GM12875 (cell line): ENCODE measurements at regions not wholly inside any gene's neighbourhood (a gene's known extent, or its start where the extent isn't known, plus 50 kb on each side); places are given as distances from the start of the nearest gene placed in this dataset.

Source experiments
- H3K4me3 ChIP-seq: one replicate; pipeline ENCODE4 v1.5.1; 2011; ENCODE audit warnings: low read depth, low read length, control low read depth
- CTCF ChIP-seq: IDR thresholded peaks from 2 replicates; pipeline ENCODE4 v1.5.1; 2011; ENCODE audit warnings: low read depth, mild to moderate bottlenecking, control low read depth, inconsistent platforms, low read length, moderate library complexity, borderline replicate concordance; ENCODE audit not compliant: insufficient read depth

DNA sequence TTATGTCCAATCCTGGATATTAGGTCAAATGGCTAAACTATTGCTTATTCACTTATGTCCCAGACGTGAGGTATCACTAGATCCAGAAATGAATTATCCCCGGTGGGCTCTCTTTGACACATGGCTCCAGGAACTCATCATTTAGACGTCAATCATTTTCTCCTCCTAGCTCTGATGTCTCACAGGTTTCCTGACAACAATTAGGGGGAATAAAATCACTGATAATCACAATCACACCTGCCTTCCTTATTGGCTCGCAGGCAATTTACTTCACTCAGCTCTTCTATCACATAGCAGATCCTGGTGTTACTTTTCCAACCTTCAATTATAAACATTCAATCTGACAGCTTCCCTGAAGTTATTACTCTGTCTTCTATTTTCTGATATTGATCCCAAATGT is 634.0 kb upstream of the TENM4 start:
- no peak for TF ChIP-seq CTCF
- no peak overlapping the region for H3K4me3 ChIP-seq

DNA sequence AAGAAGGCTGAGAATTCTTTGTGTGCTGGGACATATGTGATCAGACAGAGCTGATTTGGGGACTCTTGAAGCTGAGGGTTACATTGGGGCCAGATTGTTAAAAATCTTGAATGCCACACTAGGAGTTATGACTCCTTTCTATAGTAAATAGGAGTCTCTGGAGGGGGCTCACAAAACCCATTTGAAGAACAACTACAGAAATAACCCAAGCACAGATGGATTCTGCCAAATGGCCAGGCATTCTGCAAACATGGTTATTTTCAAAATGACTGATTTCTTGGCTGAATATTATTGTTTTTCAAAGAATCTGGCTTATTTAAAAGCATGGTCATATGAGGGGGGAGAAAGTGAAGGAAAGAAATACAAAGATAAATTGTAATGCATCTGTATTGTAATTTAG is 625.5 kb upstream of the TENM4 start:
- no peak overlapping the region for H3K4me3 ChIP-seq
- no peak for TF ChIP-seq CTCF

- no peak overlapping the region for H3K4me3 ChIP-seq
- TF ChIP-seq CTCF, result no peak
These were observed 624.3 kb upstream of the TENM4 start for GRCh38 chr11:80065086-80065485.

DNA sequence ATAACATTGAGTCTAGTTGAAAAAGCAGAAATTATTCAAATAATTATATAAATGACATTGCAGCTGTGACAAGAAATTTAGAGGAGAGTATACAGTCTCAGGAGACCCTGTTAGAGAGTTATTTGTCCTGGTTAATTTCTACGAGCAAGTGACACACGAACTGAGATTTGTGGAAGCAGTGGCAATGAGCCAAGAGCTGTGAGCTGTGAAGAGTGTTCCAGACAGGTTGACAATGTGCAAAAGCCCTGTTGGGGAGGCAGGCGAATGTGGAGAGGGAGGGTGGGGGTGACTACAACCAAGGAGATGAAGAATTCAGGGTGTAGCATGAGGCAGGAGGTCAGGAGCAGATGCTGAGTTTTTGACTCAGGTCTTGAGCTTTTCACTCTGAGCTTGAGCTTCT is 620.2 kb upstream of the TENM4 start:
- no peak for TF ChIP-seq CTCF
- no peak overlapping the region for H3K4me3 ChIP-seq

DNA sequence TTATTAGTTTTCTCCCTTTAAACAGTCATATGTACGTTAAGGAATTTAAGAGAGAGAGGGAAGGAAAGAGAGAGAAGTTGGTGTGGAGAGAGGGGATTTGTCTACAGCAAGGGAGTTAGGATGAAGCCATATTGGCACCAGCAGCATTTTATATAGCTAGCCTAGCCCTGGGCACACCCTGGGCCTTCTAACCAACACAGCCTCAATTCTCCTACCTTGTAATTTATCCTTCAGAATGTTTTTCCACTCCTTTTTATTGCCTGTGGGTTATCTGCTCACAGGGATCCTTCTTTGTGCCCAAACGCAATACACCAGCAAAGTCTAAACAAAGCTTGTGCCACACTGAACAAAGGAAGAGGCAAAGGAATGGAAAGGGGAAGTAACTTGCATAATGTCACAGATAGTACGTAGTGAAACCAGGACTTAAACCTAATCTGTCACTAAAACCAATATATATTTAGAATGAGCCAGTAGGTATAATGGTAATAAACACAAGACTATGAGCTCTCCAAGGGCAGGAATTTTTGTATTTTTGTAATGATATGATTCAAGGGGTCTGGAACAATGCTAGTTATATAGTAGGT is 613.8 kb upstream of the TENM4 start:
- H3K4me3 ChIP-seq, result no peak overlapping the region
- no peak for TF ChIP-seq CTCF

DNA sequence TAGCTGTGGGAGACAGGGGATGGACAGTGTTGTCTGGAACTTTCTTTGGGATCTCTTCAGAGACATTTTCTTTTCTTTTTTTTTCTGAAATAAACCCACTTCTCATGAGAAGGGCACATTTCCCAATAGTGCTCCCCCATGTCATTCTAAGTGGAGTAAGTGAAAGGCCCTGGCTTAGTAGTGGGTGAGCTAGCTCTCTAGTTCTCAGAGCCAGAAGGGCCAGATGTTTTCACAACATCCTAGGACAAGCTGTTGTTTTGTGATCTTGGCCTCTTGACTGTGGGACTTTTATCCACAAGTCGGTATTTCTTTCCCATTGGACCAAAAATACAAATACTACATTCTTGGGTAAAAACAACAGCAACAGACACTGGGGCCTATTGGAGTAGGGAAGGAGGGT is 607.7 kb upstream of the TENM4 start:
- no peak overlapping the region for H3K4me3 ChIP-seq
- no peak for TF ChIP-seq CTCF

DNA sequence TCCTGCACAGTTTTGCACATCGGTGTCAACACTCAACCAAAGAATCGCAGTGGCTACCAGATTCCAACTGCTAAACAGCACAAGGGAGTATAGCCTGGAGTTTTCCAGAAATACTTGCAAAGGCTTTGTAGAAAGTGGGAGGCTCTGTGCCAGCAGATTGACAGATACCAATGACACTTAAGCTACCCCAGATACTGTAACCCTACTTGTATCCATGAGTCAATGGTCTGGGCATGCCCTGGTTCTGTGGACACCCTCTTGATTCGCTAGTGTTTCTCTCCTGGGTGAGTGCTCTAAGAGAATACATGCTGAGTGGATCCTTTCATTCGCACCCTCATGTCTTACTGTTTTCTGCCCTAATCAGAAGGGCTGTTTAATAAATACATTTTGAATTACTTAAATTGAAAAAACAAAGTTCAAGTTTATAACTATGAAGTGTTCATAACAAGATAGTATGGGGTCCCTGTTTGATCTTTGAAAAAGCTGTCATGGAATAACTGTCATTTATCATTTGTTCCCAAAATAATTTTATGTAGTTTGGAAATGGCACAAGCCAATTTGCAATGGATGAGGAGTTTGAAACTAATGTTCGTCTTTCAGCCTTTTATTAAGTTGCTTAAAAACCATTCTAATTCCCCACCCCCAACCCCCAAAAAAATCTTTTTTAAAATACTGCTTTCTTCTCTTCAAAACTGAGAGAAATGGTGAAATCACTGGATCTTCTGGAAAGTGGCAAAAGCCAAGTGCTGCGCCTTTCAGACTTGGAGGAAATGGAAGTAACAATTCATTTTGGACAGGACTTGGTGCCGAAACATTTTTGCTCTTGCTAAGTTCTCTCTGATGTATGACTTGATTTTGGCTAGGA is 600.5 kb upstream of the TENM4 start:
- no peak overlapping the region for H3K4me3 ChIP-seq
- no peak for TF ChIP-seq CTCF
